Breast epithelium (tissue), 3 donors: ENCODE measurements at regions not wholly inside any gene's neighbourhood (a gene's known extent, or its start where the extent isn't known, plus 50 kb on each side); places are given as distances from the start of the nearest gene placed in this dataset.

Experiments
- POLR2A ChIP-seq: fragments of 450-650 bp; IDR thresholded peaks from one replicate; pipeline ENCODE4 v1.6.1; 2016; ENCODE audit warnings: antibody characterized with exemption, mild to moderate bottlenecking, moderate library complexity
- TF ChIP-seq, protein P1 (sequence below), 3 donors: fragments of 450-650 bp; IDR thresholded peaks; one replicate each; pipeline ENCODE4 v1.5.1; 2016 to 2017; ENCODE audit warnings: antibody characterized with exemption in 3 of 3, mild to moderate bottlenecking in 3 of 3, moderate library complexity in 3 of 3

DNA sequence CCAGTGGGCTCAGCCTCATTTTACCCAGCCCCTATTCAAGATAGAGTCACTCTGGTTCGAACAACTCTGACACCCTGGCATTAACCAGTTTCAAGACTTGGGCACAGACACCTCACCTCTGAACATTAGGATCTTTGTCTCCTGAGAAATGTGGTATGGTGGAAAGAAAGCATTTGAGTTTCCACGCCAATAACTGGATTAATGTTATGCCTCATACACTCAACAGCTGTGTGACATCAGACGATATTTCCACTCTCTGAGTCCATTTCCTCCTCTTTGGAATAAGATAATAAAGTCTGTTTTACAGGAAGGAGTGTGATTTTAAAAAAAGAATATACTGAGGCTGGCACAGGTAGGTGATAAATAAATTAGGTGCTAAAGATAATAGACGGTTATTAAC, 121.3 kb upstream of the CHL1 start:
- TF ChIP-seq POLR2A, result no peak
- TF ChIP-seq, protein P1, sequence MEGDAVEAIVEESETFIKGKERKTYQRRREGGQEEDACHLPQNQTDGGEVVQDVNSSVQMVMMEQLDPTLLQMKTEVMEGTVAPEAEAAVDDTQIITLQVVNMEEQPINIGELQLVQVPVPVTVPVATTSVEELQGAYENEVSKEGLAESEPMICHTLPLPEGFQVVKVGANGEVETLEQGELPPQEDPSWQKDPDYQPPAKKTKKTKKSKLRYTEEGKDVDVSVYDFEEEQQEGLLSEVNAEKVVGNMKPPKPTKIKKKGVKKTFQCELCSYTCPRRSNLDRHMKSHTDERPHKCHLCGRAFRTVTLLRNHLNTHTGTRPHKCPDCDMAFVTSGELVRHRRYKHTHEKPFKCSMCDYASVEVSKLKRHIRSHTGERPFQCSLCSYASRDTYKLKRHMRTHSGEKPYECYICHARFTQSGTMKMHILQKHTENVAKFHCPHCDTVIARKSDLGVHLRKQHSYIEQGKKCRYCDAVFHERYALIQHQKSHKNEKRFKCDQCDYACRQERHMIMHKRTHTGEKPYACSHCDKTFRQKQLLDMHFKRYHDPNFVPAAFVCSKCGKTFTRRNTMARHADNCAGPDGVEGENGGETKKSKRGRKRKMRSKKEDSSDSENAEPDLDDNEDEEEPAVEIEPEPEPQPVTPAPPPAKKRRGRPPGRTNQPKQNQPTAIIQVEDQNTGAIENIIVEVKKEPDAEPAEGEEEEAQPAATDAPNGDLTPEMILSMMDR (IDR thresholded peaks at IDR 0.05), result no peak
